IPS DF 6.9 (cell line): ENCODE measurements at regions not wholly inside any gene's neighbourhood (a gene's known extent, or its start where the extent isn't known, plus 50 kb on each side); places are given as distances from the start of the nearest gene placed in this dataset.

ENCODE experiments used
- DNase-seq: peaks from one replicate; pipeline ENCODE4 v3.0.0-alpha.2; 2013; ENCODE audit warnings: low read depth, low spot score
- H3K27ac ChIP-seq: one replicate; pipeline ENCODE4 v1.5.1; 2013; ENCODE audit warnings: low read length, control low read depth
- H3K27me3 ChIP-seq: 2 replicates; pipeline ENCODE4 v1.6.1; 2013; ENCODE audit warnings: mild to moderate bottlenecking, low read length; ENCODE audit not compliant: control insufficient read depth, insufficient read depth
- H3K36me3 ChIP-seq: 2 replicates; pipeline ENCODE4 v1.6.1; 2013; ENCODE audit warnings: low read length; ENCODE audit not compliant: control insufficient read depth, insufficient read depth
- H3K4me1 ChIP-seq: 2 replicates; pipeline ENCODE4 v1.6.1; 2013; ENCODE audit warnings: low read length; ENCODE audit not compliant: control insufficient read depth, insufficient read depth
- H3K4me3 ChIP-seq: 2 replicates; pipeline ENCODE4 v1.5.1; 2013; ENCODE audit warnings: mild to moderate bottlenecking, low read length
- H3K9me3 ChIP-seq: 2 replicates; pipeline ENCODE4 v1.6.1; 2013; ENCODE audit warnings: low read length, inconsistent platforms; ENCODE audit not compliant: control insufficient read depth, insufficient read depth
- WGBS: extraction: QIAGEN DNeasy Blood & Tissue Kit; methylation state at CpG from one replicate; pipeline ENCODE4 v1.1.7; 2013; ENCODE audit warnings: mixed read lengths, missing lambda C conversion rate; ENCODE audit not compliant: insufficient read length, insufficient coverage; 5-methylcytosine and 5-hydroxymethylcytosine counted together

DNA sequence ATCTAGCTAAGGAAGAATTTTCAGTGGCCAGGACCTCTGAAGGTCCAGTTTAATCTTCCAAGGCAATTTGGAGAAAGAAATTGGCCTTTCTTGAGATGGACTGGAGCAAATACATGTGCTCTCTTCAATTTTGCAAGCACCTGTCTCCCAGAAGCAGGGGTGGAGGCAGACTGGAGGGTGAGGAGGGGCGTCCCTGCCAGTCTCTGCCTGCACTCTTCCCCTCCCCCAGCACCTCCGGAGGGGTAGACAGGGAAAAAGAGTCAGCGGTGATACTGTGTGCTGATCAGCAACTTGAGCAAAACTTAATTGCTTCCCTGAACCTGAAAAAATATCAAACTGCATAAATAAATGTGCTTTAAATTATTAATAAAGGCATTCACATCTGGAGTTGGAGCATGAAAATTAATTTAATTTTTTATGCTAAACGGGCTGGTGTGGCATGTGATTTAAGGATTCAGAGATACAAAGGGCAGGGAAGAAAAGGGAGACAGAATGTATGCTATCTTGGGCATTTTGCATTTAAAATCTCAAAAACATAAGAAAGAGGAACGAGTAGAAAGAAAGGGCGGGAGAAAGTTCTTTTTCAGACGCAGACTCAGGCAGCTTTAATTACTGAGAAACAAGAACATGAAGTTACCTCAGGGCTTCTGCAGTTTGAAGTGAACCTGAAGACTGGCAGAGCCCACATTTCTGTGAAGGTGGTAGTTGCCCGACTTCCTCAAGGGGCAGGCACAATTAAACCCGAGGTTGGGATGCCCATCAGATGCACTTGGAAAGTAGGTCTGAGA, 319.7 kb downstream of the UACA start:
- Histone ChIP-seq H3K4me1 (peaks cover 3% of the 10 kb centered on the region), H3K27ac (no peak overlapping the region), H3K27me3 (no peaks in the 10 kb centered on the region), H3K36me3 (no peaks in the 10 kb centered on the region; the same call in 1 of the 2 replicates), H3K9me3 (no peaks in the 10 kb centered on the region), H3K4me3 (no peak overlapping the region)
- no CpG with 5 or more reads among the region's 9 CpGs for WGBS
- DNase-seq: no peak

DNA sequence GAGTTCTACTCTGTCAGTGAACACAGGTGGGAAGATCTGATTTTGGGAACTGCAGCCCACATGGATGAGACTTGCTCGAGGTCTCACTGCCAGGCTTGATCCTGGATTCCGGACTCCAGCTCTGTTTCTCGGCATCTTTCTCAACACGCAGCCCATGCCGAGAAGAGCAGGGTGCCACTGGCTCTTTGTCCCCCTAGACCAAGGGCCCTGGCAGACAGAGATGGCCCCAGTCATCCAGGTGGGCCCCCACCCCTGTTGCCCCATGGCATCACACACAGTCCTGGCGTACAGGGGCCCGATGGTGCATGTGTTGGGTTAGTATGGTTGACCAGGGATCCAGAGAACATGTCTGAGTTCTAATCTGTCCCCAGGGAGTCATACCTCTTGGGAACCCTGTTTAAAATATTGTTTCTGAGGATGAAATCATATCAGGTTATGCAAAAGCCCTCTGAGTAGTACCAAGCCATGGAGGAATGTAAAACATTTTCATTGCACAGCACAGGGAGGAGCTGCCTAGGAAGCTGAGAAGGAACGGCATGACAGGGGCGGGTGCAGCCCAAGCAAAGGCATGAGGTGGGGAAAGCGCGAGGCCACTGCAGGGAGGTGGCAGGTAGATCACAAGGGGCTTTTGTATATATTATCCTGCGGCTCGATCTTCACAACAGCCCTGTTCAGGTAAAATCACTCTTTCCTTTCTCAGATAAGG, 320.6 kb downstream of the UACA start:
- Histone ChIP-seq H3K4me1 (peaks cover 2% of the 10 kb centered on the region; the same call in 1 of the 2 replicates), H3K27me3 (no peaks in the 10 kb centered on the region), H3K27ac (no peak overlapping the region), H3K9me3 (no peaks in the 10 kb centered on the region), H3K4me3 (no peak overlapping the region), H3K36me3 (no peaks in the 10 kb centered on the region)
- no CpG with 5 or more reads among the region's 13 CpGs for WGBS
- no peak for DNase-seq

DNA sequence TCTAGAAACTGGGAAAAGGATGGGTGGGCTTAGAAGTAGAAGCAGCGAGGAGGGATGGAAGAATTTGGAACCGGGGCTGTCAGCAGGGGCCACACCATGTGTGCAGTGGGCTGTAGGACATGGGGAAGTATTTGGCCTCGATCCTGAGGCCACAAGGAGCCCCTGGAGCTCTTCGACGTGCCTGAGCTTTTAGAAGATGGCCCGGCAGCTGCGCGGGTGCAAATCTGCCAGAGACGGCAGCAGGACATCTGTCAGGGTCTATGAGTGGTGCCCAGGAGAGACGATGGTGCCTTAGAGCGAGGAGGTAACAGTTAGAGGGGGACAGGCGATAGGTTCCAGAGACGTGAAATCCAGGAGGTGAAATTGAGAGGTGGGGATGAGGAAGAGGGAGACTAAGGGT, 321.1 kb downstream of the UACA start:
- Histone ChIP-seq H3K4me3 (no peak overlapping the region), H3K9me3 (no peaks in the 10 kb centered on the region), H3K4me1 (peaks cover 2% of the 10 kb centered on the region; the same call in 1 of the 2 replicates), H3K36me3 (no peaks in the 10 kb centered on the region), H3K27ac (no peak overlapping the region), H3K27me3 (no peaks in the 10 kb centered on the region)
- no CpG with 5 or more reads among the region's 13 CpGs for WGBS
- DNase-seq: no peak

DNA sequence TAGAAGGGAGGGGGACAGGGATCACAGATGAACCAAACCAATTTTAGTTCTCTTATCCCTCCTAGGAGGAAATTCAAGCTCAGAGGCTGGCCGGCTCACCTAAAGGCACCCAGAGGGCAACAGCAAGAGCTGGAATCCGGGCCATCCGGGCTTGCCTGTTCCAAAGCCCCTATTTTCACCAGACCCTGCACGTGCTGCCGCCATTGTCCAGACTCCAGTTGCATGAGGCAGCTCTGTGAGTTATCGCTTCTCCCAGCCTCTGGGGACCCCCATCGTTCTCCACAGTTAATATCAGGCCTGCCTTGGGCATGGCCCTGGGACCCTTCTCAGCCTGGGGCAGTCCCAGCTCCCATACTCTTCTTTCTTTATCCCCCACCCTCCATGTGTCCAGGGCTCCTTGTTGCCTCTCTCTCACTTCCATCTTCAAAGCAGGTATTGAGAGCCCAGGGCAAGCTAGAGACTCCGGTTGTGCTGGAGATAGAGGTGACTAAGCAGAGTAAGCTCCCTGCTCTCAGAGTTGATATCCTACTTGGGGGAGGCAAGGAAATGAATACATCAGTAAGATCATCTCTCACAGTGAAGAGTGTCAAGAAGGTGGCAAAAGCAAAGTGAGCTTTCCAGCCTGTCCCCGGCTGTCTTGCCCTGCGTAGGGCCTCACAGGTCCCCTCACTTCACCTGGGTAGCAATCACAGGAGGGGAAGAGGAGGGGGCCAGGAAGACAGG, 322.8 kb downstream of the UACA start:
- H3K36me3 ChIP-seq: no peaks in the 10 kb centered on the region
- H3K27ac ChIP-seq: no peak overlapping the region
- no peaks in the 10 kb centered on the region for H3K27me3 ChIP-seq
- H3K4me3 ChIP-seq: no peak overlapping the region
- no peaks in the 10 kb centered on the region for H3K9me3 ChIP-seq
- peaks cover 2% of the 10 kb centered on the region; the same call in 1 of the 2 replicates for H3K4me1 ChIP-seq
- whole genome bisulfite sequencing: no CpG with 5 or more reads among the region's 10 CpGs
- DNase-seq: no peak

DNA sequence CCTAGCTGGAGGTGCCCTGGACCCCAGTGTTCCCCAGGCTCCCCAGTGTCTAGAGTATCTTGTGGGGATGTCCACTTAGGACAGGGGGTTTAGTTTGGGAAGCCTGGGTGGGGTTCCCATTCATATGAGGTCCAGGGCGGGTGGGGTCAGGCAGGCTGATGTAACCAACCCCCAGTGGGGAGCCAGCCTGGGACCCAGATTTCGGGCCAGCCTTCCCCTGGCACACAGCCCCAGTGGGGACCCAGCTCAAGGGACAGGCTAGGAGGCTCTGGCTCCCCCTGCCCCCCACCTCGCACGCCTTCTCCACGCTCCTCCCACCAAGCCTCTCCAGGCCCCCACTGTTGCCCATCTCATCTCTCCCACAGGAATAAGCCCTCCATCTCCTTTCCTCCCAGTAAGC, 323.5 kb downstream of the UACA start:
- no peaks in the 10 kb centered on the region for H3K27me3 ChIP-seq
- no peak overlapping the region for H3K4me3 ChIP-seq
- no peaks in the 10 kb centered on the region for H3K9me3 ChIP-seq
- no peak overlapping the region for H3K27ac ChIP-seq
- peaks cover 2% of the 10 kb centered on the region; the same call in 1 of the 2 replicates for H3K4me1 ChIP-seq
- WGBS: no CpG with 5 or more reads among the region's 5 CpGs
- no peak for DNase-seq
- H3K36me3 ChIP-seq: no peaks in the 10 kb centered on the region

DNA sequence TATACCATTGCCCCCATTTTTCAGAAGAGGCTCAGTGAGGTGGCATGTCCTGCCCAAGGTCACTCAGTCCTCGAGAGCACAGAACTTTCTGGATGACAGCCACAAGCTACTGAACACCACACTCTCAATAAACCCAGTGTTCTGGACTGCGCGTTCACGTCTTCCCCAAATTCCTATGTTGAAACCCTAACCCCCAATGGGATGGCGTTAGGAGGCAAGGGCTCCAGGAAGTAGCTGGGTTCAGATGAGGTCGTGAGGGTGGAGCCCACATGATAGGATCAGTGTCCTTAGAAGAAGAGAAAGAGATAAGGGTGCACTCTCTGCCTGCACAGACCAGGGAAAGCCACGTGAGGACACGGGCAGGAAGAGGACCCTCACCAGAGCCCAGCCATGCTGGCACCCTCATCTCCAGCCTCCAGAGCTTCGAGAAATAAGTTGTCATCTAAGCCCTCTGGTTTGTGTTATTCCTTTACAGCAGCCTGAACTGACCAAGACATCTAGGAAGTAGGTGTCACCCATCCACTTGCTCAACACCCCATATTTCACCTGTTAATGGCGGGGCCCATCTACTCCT, 324.0 kb downstream of the UACA start:
- no peak for DNase-seq
- peaks cover 2% of the 10 kb centered on the region; the same call in 1 of the 2 replicates for H3K4me1 ChIP-seq

DNA sequence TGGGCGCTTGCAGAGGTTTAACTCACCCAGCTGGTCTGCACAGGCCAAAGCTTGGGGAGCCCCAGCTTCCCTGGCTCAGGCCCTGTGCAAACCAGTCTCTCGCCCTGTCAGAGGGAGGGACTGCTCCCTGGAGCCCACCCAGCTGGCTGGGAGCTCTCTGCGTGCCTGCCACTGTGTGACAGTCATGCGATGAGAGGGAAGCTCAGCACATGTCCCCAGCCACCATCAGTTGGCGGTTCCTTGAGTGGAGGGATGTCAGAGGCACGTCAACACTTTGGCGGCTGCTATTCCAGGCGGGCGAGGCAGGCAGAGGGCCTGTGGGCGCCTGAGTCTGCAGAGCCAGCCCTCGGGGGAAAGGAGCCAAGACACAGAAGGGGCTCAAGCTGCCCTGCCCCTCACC, 324.6 kb downstream of the UACA start:
- no peaks in the 10 kb centered on the region for H3K9me3 ChIP-seq
- no peak overlapping the region for H3K27ac ChIP-seq
- no peaks in the 10 kb centered on the region for H3K27me3 ChIP-seq
- H3K4me3 ChIP-seq: no peak overlapping the region
- WGBS: no CpG with 5 or more reads among the region's 11 CpGs
- peaks cover 5% of the 10 kb centered on the region; the same call in 1 of the 2 replicates for H3K4me1 ChIP-seq
- no peak for DNase-seq
- H3K36me3 ChIP-seq: no peaks in the 10 kb centered on the region

More for the DNA sequence above, 324.0 kb downstream of the UACA start:
- Histone ChIP-seq H3K36me3 (no peaks in the 10 kb centered on the region), H3K9me3 (no peaks in the 10 kb centered on the region), H3K27me3 (no peaks in the 10 kb centered on the region), H3K4me3 (no peak overlapping the region), H3K27ac (no peak overlapping the region)
- whole genome bisulfite sequencing: no CpG with 5 or more reads among the region's 10 CpGs

DNA sequence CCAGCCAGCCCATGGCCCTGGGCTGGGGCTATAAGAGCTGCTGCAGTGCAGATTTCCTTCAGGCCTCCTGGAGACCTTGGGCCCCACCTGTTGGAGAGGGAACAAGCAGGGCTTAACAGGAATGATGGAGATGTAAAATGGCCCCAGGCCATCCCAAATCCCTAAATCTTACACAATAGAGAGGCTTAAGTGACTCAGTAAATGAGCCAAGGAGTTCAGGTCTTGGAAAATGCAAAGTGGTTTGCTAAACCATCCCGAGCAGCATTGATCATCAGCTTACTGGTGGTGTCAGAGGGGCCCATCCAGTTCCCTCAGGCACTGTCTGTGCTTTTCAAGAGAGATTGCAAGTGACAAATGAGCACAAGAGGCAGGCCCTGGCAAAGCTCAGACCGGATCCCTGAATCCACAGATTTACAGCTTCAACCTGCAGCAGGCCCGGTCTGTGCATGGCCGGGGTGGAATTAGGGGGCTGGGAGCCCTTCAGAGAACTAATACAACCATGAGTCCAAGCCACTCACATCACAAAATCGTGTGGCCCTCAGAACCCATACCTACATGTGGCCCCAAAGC, 325.4 kb downstream of the UACA start:
- H3K27ac ChIP-seq: no peak overlapping the region
- DNase-seq: no peak

DNA sequence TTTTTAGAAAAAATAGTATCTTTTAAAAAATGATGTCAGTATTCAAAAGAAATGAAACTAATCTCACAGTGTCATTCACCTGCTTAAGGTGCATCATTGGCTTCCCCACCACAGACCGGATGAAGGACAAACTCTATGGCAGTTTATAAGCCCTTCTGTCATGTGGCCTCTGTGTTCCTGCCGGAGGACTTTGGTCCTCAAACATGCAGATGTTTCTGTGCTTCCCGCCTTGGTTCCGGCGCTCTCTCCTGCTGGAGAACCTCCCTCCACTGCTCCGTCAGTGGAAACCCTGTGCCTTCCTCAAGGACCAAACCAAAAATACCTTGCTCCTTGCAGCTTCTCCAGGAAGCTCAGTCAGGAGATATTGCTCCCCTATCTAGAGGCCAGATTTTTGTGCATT, 326.3 kb downstream of the UACA start:
- Histone ChIP-seq H3K27ac (no peak overlapping the region), H3K4me1 (peaks cover 3% of the 10 kb centered on the region; the same call in 1 of the 2 replicates), H3K4me3 (no peak overlapping the region), H3K36me3 (no peaks in the 10 kb centered on the region), H3K9me3 (no peaks in the 10 kb centered on the region), H3K27me3 (no peaks in the 10 kb centered on the region)
- no CpG with 5 or more reads among the region's 6 CpGs for WGBS
- DNase-seq: no peak

More for the DNA sequence above, 325.4 kb downstream of the UACA start:
- Histone ChIP-seq H3K36me3 (no peaks in the 10 kb centered on the region), H3K4me1 (peaks cover 3% of the 10 kb centered on the region; the same call in 1 of the 2 replicates), H3K4me3 (no peak overlapping the region), H3K27me3 (no peaks in the 10 kb centered on the region), H3K9me3 (no peaks in the 10 kb centered on the region)
- WGBS: no CpG with 5 or more reads among the region's 5 CpGs

DNA sequence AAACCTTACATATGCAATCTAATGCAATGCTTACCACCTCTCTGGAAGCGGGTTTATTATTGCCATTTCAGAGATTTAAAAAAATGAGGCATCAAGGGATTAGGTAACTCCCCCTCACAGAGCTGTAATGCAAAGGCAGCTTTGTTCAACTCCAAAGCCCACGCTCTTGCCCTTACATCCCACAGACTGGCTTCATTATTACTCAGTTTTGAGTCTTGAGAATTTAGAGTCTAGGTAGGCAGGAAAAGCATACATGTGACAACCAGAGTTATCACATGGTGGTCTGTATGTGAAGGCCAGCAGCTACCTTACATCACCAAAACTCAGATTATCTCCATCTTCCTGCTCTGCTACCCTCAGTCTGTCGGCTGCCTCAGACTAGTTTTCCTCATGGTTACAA, 326.9 kb downstream of the UACA start:
- H3K9me3 ChIP-seq: no peaks in the 10 kb centered on the region
- no peak overlapping the region for H3K4me3 ChIP-seq
- no peaks in the 10 kb centered on the region for H3K36me3 ChIP-seq
- no CpG with 5 or more reads among the region's 3 CpGs for WGBS
- H3K27me3 ChIP-seq: no peaks in the 10 kb centered on the region
- no peak for DNase-seq
- no peak overlapping the region for H3K27ac ChIP-seq
- peaks cover 3% of the 10 kb centered on the region; the same call in 1 of the 2 replicates for H3K4me1 ChIP-seq
